ENCODE measurements at regions not wholly inside any gene's neighbourhood (a gene's known extent, or its start where the extent isn't known, plus 50 kb on each side); places are given as distances from the start of the nearest gene placed in this dataset.

GRCh38 chr2:16506366-16506765, 159.3 kb downstream of the CYRIA start:
- Histone ChIP-seq H4K91ac (replicated peaks; ENCODE audit: insufficient read length, low read length) (no peak overlapping the region), H2AFZ (ENCODE audit: low read length) (no peak overlapping the region), H2BK5ac (ENCODE audit: low read depth, low read length) (no peak overlapping the region), H3K4ac (replicated peaks; ENCODE audit: insufficient read length, low read depth, low read length) (no peak overlapping the region), H2BK12ac (ENCODE audit: low read depth, low read length) (no peak overlapping the region), H3K56ac (replicated peaks; ENCODE audit: insufficient read length, low read depth, low read length) (no peak overlapping the region), H2BK120ac (replicated peaks; ENCODE audit: low read depth, low read length) (no peak overlapping the region), H3K9me3 (ENCODE audit: insufficient read depth in 2 of 2, low read depth in 1 of 2, low read length in 1 of 2) (no peaks in the 10 kb centered on the region), H3K4me2 (ENCODE audit: insufficient read depth in 1 of 2, low read depth in 2 of 2, low read length in 2 of 2) (no peak overlapping the region), H3K36me3 (ENCODE audit: control insufficient read depth in 2 of 4, insufficient read depth in 4 of 4, low read length in 3 of 4) (no peaks in the 10 kb centered on the region), H3K79me1 (ENCODE audit: low read depth, low read length) (no peaks in the 10 kb centered on the region), H2BK15ac (ENCODE audit: low read length) (no peak overlapping the region), H3K27me3 (replicated peaks in 1 of 4; ENCODE audit: control insufficient read depth in 3 of 4, extremely low read depth in 1 of 4, insufficient read depth in 3 of 4, low read length in 3 of 4) (peaks cover 0 to 4% (median 0%) of the 10 kb centered on the region in 4 experiments; a peak in 2 of 7 replicates), H3K18ac (ENCODE audit: extremely low read depth, low read length) (no peak overlapping the region), H2AK5ac (ENCODE audit: low read depth, low read length) (no peak overlapping the region), H3K23ac (ENCODE audit: insufficient read length) (no peak overlapping the region), H3K4me1 (replicated peaks in 1 of 4; ENCODE audit: control insufficient read depth in 3 of 4, insufficient read depth in 4 of 4, low read length in 3 of 4) (peaks cover 0 to 7% (median 6%) of the 10 kb centered on the region in 4 experiments; a peak in 4 of 7 replicates), H3K9ac (replicated peaks in 1 of 4; ENCODE audit: extremely low read depth in 1 of 4, low read depth in 3 of 4, low read length in 3 of 4) (no peak overlapping the region), H2BK20ac (ENCODE audit: low read length) (no peak overlapping the region), H3K79me2 (ENCODE audit: control insufficient read depth in 1 of 2, insufficient read depth in 2 of 2, low read length in 2 of 2) (no peaks in the 10 kb centered on the region), H3K27ac (ENCODE audit: low read depth, low read length) (no peak overlapping the region), H4K8ac (ENCODE audit: extremely low read depth, insufficient read depth, low read length) (no peak overlapping the region), H3K23me2 (ENCODE audit: low read depth, low read length) (peaks cover 7% of the 10 kb centered on the region; the same call in 1 of the 2 replicates), H4K20me1 (replicated peaks in 1 of 2; ENCODE audit: control insufficient read depth in 1 of 2, insufficient read depth in 2 of 2, low read length in 2 of 2) (no peaks in the 10 kb centered on the region), H3K4me3 (ENCODE audit: extremely low read depth in 1 of 4, insufficient read depth in 2 of 4, low read depth in 3 of 4, low read length in 4 of 4) (no peak overlapping the region), H4K5ac (ENCODE audit: insufficient read length, low read depth, low read length) (no peak overlapping the region), H3K14ac (ENCODE audit: insufficient read length) (no peak overlapping the region)
- TF ChIP-seq KDM4A (IDR thresholded peaks at IDR 0.05; ENCODE audit: low read depth, low read length, severe bottlenecking): no peak
- no peak for TF ChIP-seq CHD2 (IDR thresholded peaks at IDR 0.05; ENCODE audit: low read length)
- POLR2A ChIA-PET (ENCODE audit: partially characterized antibody): interaction anchor here (1.5 kb wide), 1 partner anchor 9 kb away, joined by 4 read pairs; no protein-coding TSS in a partner anchor
- FAIRE-seq (no peak), DNase-seq (ENCODE audit: low read depth in 1 of 2, low spot score in 2 of 2) (no peak)
- CTCF ChIA-PET (ENCODE audit: partially characterized antibody): interaction anchor here (1.0 to 5.1 kb wide), 11 partner anchors 10 to 870 kb away, joined by 3 to 31 read pairs (median 4); no protein-coding TSS in a partner anchor
- 100% methylated on average over 2 of the region's 2 CpGs; no CpG with 5 or more reads in 1 of the 2 experiments for WGBS, 2 experiments (ENCODE audit: extremely low coverage in 1 of 2, insufficient coverage in 1 of 2, insufficient read length in 1 of 2, insufficient replicate concordance in 2 of 2, low coverage in 1 of 2, low lambda C conversion rate in 2 of 2, missing lambda C conversion rate in 1 of 2)

Measured in H1 (cell line).